ENCODE measurements at regions not wholly inside any gene's neighbourhood (a gene's known extent, or its start where the extent isn't known, plus 50 kb on each side); places are given as distances from the start of the nearest gene placed in this dataset.

DNA sequence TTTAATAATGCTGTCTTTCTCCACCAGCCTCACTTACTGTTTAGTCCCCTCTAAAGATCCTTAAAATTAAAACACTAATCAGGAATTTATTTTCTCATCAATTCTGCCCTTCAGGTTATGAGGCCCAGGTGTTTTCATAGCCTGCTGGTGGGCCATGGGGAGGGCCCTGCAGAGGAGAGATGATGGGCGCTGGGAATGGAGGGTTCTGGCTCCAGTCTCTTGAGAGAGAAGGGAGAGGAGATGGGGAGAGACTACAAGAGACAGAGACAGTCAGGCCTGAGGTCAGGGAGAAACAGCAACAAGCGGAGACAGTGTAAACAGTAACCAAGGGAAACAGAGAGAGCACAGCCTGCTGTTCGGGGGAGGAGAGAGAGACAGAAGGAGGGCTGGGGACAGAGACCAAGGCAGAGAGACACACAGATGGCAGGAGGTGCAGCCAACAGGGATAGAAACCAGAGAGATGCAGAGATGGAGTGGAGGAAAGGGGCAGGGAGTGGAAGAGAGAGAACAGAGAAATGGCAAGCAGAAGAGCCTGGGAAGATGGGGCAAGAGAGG is 187.3 kb upstream of the SYT13 start:
- intact Hi-C loops (cut with micrococcal nuclease), result no loop called here
- Histone ChIP-seq H3K14ac (replicated peaks; ENCODE audit: low read depth, low read length) (no peak overlapping the region), H3K56ac (ENCODE audit: extremely low read depth, insufficient read depth, low read length) (no peak overlapping the region), H3K23ac (ENCODE audit: low read depth, low read length) (no peak overlapping the region), H3K18ac (ENCODE audit: low read depth, low read length) (no peak overlapping the region), H2BK120ac (ENCODE audit: low read depth, low read length) (no peak overlapping the region), H3K4me3 (ENCODE audit: insufficient read depth, low read depth, low read length) (no peak overlapping the region), H3K27ac (ENCODE audit: insufficient read depth, low read length) (no peak overlapping the region), H3K4me2 (ENCODE audit: low read depth, low read length) (no peak overlapping the region), H3K36me3 (ENCODE audit: control insufficient read depth, insufficient read depth, low read length) (no peaks in the 10 kb centered on the region), H3K9me3 (ENCODE audit: control insufficient read depth, insufficient read depth, low read length) (no peaks in the 10 kb centered on the region), H4K91ac (ENCODE audit: insufficient read depth, low read depth, low read length) (no peak overlapping the region), H2AK5ac (ENCODE audit: low read depth, low read length) (no peak overlapping the region), H4K20me1 (ENCODE audit: insufficient read depth, low read length) (no peaks in the 10 kb centered on the region), H3K27me3 (ENCODE audit: control insufficient read depth, insufficient read depth, low read length) (peaks cover 3% of the 10 kb centered on the region; the same call in 1 of the 2 replicates), H3K79me1 (ENCODE audit: low read depth in 1 of 2, low read length in 2 of 2) (no peaks in the 10 kb centered on the region), H2AFZ (replicated peaks; ENCODE audit: low read length, poor library complexity) (no peak overlapping the region), H2BK15ac (ENCODE audit: low read depth, low read length) (no peak overlapping the region), H3K4ac (ENCODE audit: low read depth, low read length) (no peak overlapping the region), H2BK5ac (ENCODE audit: low read depth, low read length, poor library complexity, severe bottlenecking) (no peak overlapping the region), H4K8ac (ENCODE audit: low read depth in 2 of 2, low read length in 2 of 2) (no peak overlapping the region), H2AK9ac (replicated peaks; ENCODE audit: low read depth, low read length, poor library complexity) (no peak overlapping the region), H3K9me1 (ENCODE audit: insufficient read depth, low read length) (no peaks in the 10 kb centered on the region), H2BK20ac (ENCODE audit: low read depth, low read length) (no peak overlapping the region), H3K4me1 (ENCODE audit: control insufficient read depth, insufficient read depth, low read length) (no peaks in the 10 kb centered on the region), H3K9ac (ENCODE audit: low read depth, low read length) (no peak overlapping the region), H4K5ac (ENCODE audit: low read depth, low read length) (no peak overlapping the region)
- BruUV-seq (replicated peaks), result no TSS peak
- ATAC-seq (ENCODE audit: low read depth) (no peak), DNase-seq (no peak)
- POLR2A ChIA-PET (ENCODE audit: unreplicated experiment), result no interaction called here
- WGBS, 2 experiments (ENCODE audit: extremely low coverage in 2 of 2, insufficient read length in 1 of 2), result 0% methylated on average over 1 of the region's 3 CpGs; no CpG with 5 or more reads in 1 of the 2 experiments
- TF ChIP-seq NFE2L2 (IDR thresholded peaks at IDR 0.05; ENCODE audit: low read depth, low read length) (no peak), SMC3 (IDR thresholded peaks at IDR 0.05; ENCODE audit: low read depth, low read length) (no peak), CEBPB (IDR thresholded peaks at IDR 0.05; ENCODE audit: low read depth, low read length) (no peak), MXI1 (IDR thresholded peaks at IDR 0.05; ENCODE audit: borderline replicate concordance, low read depth, low read length) (no peak), MAZ (IDR thresholded peaks at IDR 0.05; ENCODE audit: borderline replicate concordance, low read depth, low read length) (no peak), RFX5 (IDR thresholded peaks at IDR 0.05; ENCODE audit: low read depth, low read length) (no peak)
- TF ChIP-seq, protein P1, sequence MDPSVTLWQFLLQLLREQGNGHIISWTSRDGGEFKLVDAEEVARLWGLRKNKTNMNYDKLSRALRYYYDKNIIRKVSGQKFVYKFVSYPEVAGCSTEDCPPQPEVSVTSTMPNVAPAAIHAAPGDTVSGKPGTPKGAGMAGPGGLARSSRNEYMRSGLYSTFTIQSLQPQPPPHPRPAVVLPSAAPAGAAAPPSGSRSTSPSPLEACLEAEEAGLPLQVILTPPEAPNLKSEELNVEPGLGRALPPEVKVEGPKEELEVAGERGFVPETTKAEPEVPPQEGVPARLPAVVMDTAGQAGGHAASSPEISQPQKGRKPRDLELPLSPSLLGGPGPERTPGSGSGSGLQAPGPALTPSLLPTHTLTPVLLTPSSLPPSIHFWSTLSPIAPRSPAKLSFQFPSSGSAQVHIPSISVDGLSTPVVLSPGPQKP (IDR thresholded peaks at IDR 0.05; ENCODE audit: borderline replicate concordance, low read depth, low read length), result no peak
- CTCF ChIA-PET, result no interaction called here
- dilution Hi-C loops (cut with HindIII; ENCODE audit: low sequenced_read_pairs, unreplicated experiment), result no loop called here
- in situ Hi-C loops (cut with MboI; ENCODE audit: low sequenced_read_pairs), result no loop called here

Data from IMR-90 (cell line).